Body of pancreas (tissue), 4 donors: ENCODE measurements at regions not wholly inside any gene's neighbourhood (a gene's known extent, or its start where the extent isn't known, plus 50 kb on each side); places are given as distances from the start of the nearest gene placed in this dataset.
A peak's percentile ranks its signal among the peaks of the same experiment; 100 is the strongest.

ENCODE experiments used
- ATAC-seq: fragments of 150-250 bp; one replicate; pipeline ENCODE4 v1.9.1; 2016
- DNase-seq, 4 donors: peaks; one replicate each; pipeline ENCODE4 v3.0.0-alpha.2; 2019
- H3K27ac ChIP-seq, 4 donors: fragments of 200-600 bp; sonication (generic); 1 replicate in 3 of 4; 2 replicates in 1 of 4; pipeline versions ENCODE4 v1.5.1 to v1.6.1; 2016 to 2019; ENCODE audit warnings: mild to moderate bottlenecking in 1 of 4, mixed read lengths in 1 of 4, moderate library complexity in 1 of 4
- H3K27me3 ChIP-seq, 2 donors: fragments of 200-600 bp; sonication (generic); one replicate each; pipeline ENCODE4 v1.6.0; 2016; ENCODE audit warnings: mild to moderate bottlenecking in 1 of 2
- H3K36me3 ChIP-seq, 2 donors: fragments of 200-600 bp; sonication (generic); replicated peaks in 1 of 2; 2 replicates each; pipeline ENCODE4 v1.5.1; 2016; ENCODE audit warnings: low read depth in 2 of 2; ENCODE audit not compliant: insufficient read depth in 1 of 2
- H3K4me1 ChIP-seq: fragments of 200-600 bp; sonication (generic); one replicate; pipeline ENCODE4 v1.6.0; 2016
- H3K4me3 ChIP-seq, 2 donors: fragments of 200-600 bp; sonication (generic); 1 replicate in 1 of 2; 2 replicates in 1 of 2; pipeline ENCODE4 v1.5.1; 2016 to 2019
- H3K9me3 ChIP-seq, 3 donors: fragments of 200-600 bp; sonication (generic); 1 replicate in 2 of 3; 2 replicates in 1 of 3; pipeline ENCODE4 v1.5.1; 2016
- POLR2A ChIP-seq, 3 donors: fragments of 450-650 bp; IDR thresholded peaks; one replicate each; pipeline ENCODE4 v1.6.1; 2016; ENCODE audit warnings: antibody characterized with exemption in 3 of 3, mild to moderate bottlenecking in 2 of 3
- WGBS, 2 donors: methylation state at CpG; one replicate each; pipeline ENCODE4 v1.1.5; 2017; 5-methylcytosine and 5-hydroxymethylcytosine counted together
- intact Hi-C: fragments of 100-400 bp; cut with DNase I; formaldehyde crosslinking; loops from one replicate; pipeline ENCODE4 v1.15.1; 2023
- TF ChIP-seq, protein P1 (sequence below), 7 experiments: fragments of 450-650 bp in 4 of 7; fragments of 200-600 bp in 3 of 7; sonication (generic) in 3 of 7; IDR thresholded peaks; one replicate each; pipeline ENCODE4 v1.5.1; 2016 to 2019; ENCODE audit warnings: antibody characterized with exemption in 7 of 7

- Histone ChIP-seq H3K27me3 (no peaks in the 10 kb centered on the region), H3K4me3 (no peak overlapping the region), H3K27ac (no peak overlapping the region), H3K9me3 (no peaks in the 10 kb centered on the region), H3K4me1 (no peaks in the 10 kb centered on the region), H3K36me3 (no peaks in the 10 kb centered on the region)
- DNase-seq (no peak), ATAC-seq (no peak)
- 93 to 100% methylated on average over 1 of the region's 1 CpG for WGBS, 2 donors
- intact Hi-C loops, result no loop called here
- TF ChIP-seq, protein P1, sequence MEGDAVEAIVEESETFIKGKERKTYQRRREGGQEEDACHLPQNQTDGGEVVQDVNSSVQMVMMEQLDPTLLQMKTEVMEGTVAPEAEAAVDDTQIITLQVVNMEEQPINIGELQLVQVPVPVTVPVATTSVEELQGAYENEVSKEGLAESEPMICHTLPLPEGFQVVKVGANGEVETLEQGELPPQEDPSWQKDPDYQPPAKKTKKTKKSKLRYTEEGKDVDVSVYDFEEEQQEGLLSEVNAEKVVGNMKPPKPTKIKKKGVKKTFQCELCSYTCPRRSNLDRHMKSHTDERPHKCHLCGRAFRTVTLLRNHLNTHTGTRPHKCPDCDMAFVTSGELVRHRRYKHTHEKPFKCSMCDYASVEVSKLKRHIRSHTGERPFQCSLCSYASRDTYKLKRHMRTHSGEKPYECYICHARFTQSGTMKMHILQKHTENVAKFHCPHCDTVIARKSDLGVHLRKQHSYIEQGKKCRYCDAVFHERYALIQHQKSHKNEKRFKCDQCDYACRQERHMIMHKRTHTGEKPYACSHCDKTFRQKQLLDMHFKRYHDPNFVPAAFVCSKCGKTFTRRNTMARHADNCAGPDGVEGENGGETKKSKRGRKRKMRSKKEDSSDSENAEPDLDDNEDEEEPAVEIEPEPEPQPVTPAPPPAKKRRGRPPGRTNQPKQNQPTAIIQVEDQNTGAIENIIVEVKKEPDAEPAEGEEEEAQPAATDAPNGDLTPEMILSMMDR (IDR thresholded peaks at IDR 0.05), result no peak
- no peak for TF ChIP-seq POLR2A (IDR thresholded peaks at IDR 0.05)
Measured at GRCh38 chr1:115412733-115413132, 74.7 kb upstream of the NGF start.

- no peaks in the 10 kb centered on the region for H3K9me3 ChIP-seq
- no peaks in the 10 kb centered on the region for H3K27me3 ChIP-seq
- DNase-seq (no peak), ATAC-seq (no peak)
- TF ChIP-seq, protein P1 (IDR thresholded peaks at IDR 0.05), result no peak
- no peak for TF ChIP-seq POLR2A (IDR thresholded peaks at IDR 0.05)
- no peaks in the 10 kb centered on the region for H3K36me3 ChIP-seq
- no peak overlapping the region for H3K27ac ChIP-seq
- H3K4me3 ChIP-seq, result no peak overlapping the region
- intact Hi-C loops, result no loop called here
- H3K4me1 ChIP-seq, result no peaks in the 10 kb centered on the region
Measured at GRCh38 chr1:115412286-115412685, 74.2 kb upstream of the NGF start.

DNA sequence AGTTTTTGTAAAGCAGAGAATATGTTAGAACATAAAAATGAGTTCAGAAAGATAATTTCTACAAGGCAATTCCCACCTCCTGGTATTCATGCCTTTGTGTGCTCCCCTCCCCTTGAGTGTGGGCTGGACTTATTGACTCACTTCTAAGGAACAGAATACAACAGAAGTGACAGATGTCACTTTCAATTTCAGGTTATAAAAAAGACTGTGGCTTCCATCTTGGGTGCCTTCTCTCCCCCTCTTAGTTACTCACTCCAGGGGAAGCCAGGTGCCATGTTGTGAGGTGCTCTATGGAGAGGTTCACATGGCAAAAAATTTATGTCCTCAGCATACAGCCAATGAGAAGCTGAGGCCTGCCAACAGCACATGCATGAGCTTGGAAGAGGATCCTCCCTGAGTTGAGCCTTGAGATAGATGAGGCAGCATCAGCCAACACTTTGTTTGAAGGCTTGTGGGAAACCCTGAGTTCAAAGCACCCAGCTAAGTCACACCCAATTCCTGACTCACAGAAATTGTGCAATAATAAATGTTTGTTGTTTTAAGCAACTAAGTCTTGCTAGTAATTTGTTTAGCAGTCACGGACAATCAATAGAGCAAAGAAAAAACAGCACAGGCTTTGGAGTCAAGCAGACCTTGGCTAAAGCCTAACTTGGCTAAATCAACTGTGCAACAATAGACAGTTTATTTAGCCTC is 73.5 kb upstream of the NGF start:
- Histone ChIP-seq H3K9me3 (no peaks in the 10 kb centered on the region), H3K27me3 (no peaks in the 10 kb centered on the region), H3K27ac (no peak overlapping the region), H3K4me1 (no peaks in the 10 kb centered on the region), H3K4me3 (no peak overlapping the region), H3K36me3 (no peaks in the 10 kb centered on the region)
- peak; percentile 45 for ATAC-seq
- no peak for DNase-seq
- 35 to 36% methylated on average over 1 of the region's 1 CpG for WGBS, 2 donors
- intact Hi-C loops, result no loop called here
- TF ChIP-seq POLR2A (IDR thresholded peaks at IDR 0.05), result no peak
- TF ChIP-seq, protein P1 (IDR thresholded peaks at IDR 0.05), result no peak

DNA sequence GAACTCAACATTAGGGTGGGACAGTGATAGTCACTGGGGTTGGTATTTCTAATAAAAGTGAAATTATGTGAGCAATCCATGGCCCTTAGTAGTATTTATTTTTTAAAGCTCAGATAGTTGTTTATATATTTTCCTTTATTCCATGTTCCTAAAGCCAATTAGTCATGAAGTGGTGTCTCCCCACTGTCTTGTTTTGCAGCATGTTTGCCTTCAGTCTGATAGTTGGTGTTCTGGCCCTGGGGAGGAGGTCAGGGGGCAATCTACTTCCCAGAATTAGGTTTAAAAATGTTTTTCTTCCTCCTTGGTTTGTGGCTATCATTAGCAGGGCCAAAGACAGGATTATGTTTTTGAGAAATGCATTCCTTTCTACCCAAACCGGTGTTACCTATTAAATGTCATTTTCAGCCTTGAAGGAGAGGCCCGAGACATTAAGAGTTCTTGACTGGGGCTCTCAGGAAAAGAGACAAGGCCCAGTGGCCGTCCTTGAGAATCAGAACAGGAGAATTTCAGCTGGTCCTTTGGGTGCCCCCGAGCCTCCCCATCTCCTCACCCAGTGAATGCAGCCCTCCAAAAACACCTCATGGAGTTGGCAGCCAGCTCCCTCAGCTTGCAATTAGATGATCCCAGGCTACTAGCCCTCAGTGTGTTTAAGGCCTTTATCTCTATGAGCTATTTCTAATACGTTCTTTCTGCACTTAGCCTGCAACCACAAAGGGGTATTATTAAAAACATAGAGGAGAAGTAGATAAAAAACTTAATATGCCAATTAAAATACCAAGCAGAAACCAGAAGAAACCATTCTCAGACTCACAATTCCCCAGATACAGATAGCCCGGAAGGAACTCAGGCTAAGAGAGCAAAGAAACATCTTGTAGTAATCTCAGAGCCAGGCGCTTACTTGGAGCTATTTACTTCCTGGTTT is 71.3 kb upstream of the NGF start:
- H3K27ac ChIP-seq, result no peak overlapping the region
- TF ChIP-seq, protein P1 (IDR thresholded peaks at IDR 0.05), result no peak
- TF ChIP-seq POLR2A (IDR thresholded peaks at IDR 0.05), result no peak
- ATAC-seq (no peak), DNase-seq (no peak)
- no peaks in the 10 kb centered on the region for H3K9me3 ChIP-seq
- no peaks in the 10 kb centered on the region for H3K36me3 ChIP-seq
- H3K4me1 ChIP-seq, result no peaks in the 10 kb centered on the region
- intact Hi-C loops, result no loop called here
- H3K27me3 ChIP-seq, result no peaks in the 10 kb centered on the region
- WGBS, 2 donors, result 79 to 86% methylated on average over 7 of the region's 7 CpGs
- H3K4me3 ChIP-seq, result no peak overlapping the region
